KMS-11 (cell line): ENCODE measurements at regions not wholly inside any gene's neighbourhood (a gene's known extent, or its start where the extent isn't known, plus 50 kb on each side); places are given as distances from the start of the nearest gene placed in this dataset.

Source experiments
- H2AFZ ChIP-seq: fragments of 200-600 bp; sonication (generic); 2 replicates; pipeline ENCODE4 v1.6.1; 2016; ENCODE audit warnings: antibody characterized with exemption, mixed run types, low read depth
- H3K27ac ChIP-seq: fragments of 200-600 bp; sonication (generic); 2 replicates; pipeline ENCODE4 v1.6.1; 2016; ENCODE audit warnings: mild to moderate bottlenecking, mixed run types
- H3K27me3 ChIP-seq: fragments of 200-600 bp; sonication (generic); 2 replicates; pipeline ENCODE4 v1.6.1; 2017; ENCODE audit warnings: mild to moderate bottlenecking, low read depth, mixed run types, moderate library complexity; ENCODE audit not compliant: insufficient read depth
- H3K36me3 ChIP-seq: fragments of 200-600 bp; sonication (generic); 2 replicates; pipeline ENCODE4 v1.6.1; 2017; ENCODE audit warnings: mild to moderate bottlenecking, mixed run types; ENCODE audit not compliant: insufficient read depth
- H3K4me1 ChIP-seq: fragments of 200-600 bp; sonication (generic); 2 replicates; pipeline ENCODE4 v1.6.1; 2016; ENCODE audit warnings: mild to moderate bottlenecking, low read depth, mixed run types; ENCODE audit not compliant: poor library complexity, severe bottlenecking
- H3K4me2 ChIP-seq: fragments of 200-600 bp; sonication (generic); 2 replicates; pipeline ENCODE4 v1.7.0; 2016; ENCODE audit warnings: mild to moderate bottlenecking, mixed run types
- H3K4me3 ChIP-seq: fragments of 200-600 bp; sonication (generic); IDR thresholded peaks from 2 replicates; pipeline ENCODE4 v1.6.1; 2017; ENCODE audit warnings: low read depth, low read length, mixed read lengths; ENCODE audit not compliant: insufficient read depth
- H3K79me2 ChIP-seq: fragments of 200-600 bp; sonication (generic); 2 replicates; pipeline ENCODE4 v1.6.1; 2016; ENCODE audit warnings: low read depth, mixed run types; ENCODE audit not compliant: insufficient read depth
- H3K9ac ChIP-seq: fragments of 200-600 bp; sonication (generic); 2 replicates; pipeline ENCODE4 v1.6.1; 2016; ENCODE audit warnings: mild to moderate bottlenecking, mixed run types
- H4K20me1 ChIP-seq: fragments of 200-600 bp; sonication (generic); 2 replicates; pipeline ENCODE4 v1.6.1; 2016; ENCODE audit warnings: mild to moderate bottlenecking, mixed run types; ENCODE audit not compliant: insufficient read depth
- CTCF ChIP-seq: fragments of 200-600 bp; sonication (generic); conservative IDR thresholded peaks from 2 replicates; pipeline ENCODE4 v1.6.1; 2017; ENCODE audit warnings: low read depth, mild to moderate bottlenecking, antibody characterized with exemption, low read length, moderate library complexity, mixed read lengths

DNA sequence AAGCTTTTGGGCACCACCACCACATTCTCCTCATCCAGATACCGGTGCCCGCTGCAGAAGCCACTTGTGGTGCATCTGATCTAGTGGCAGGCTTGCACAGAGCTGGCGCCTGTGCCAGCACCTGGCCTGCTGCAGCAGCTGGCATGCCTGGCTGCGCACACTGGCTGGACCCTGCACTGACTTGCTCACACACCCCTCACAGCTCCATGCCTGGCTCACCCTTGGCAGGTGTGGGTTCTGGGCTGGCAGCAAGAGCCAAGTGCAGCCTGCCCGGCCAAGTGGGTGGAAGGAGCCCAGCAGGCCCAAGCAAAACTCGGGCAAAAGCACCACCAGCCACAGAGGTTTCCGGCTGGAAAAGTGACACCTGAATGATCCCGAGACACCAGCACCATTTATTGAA is 315.7 kb upstream of the RRP15 start:
- Histone ChIP-seq H3K79me2 (no peaks in the 10 kb centered on the region), H3K4me3 (no peak overlapping the region), H3K27me3 (no peaks in the 10 kb centered on the region), H2AFZ (no peak overlapping the region), H3K27ac (no peak overlapping the region), H4K20me1 (no peaks in the 10 kb centered on the region), H3K4me2 (no peak overlapping the region), H3K4me1 (no peaks in the 10 kb centered on the region), H3K9ac (no peak overlapping the region), H3K36me3 (no peaks in the 10 kb centered on the region)
- no peak for TF ChIP-seq CTCF

DNA sequence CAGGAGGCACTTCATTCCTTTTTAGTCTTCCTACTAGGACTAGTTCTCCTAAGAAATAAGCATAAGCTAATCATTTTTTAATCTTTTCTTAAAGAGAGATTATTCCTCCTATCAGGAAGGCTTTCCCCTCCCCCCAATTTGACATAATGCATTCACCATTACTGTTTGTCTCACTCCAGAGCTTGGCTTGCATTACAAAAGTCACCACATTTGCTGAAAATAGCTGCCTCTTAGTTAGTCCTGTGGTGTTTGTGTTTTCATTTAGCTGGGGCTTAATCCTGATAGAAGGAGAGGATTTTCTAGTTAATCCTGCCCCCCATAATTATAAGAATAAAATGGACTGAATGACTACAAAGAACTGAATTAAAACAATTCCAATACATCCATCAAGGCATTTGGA is 307.1 kb upstream of the RRP15 start:
- no peak for TF ChIP-seq CTCF
- H3K27ac ChIP-seq = no peak overlapping the region
- no peaks in the 10 kb centered on the region for H3K4me1 ChIP-seq
- no peak overlapping the region for H3K9ac ChIP-seq
- no peaks in the 10 kb centered on the region for H3K27me3 ChIP-seq
- H3K36me3 ChIP-seq = no peaks in the 10 kb centered on the region
- H3K4me3 ChIP-seq = no peak overlapping the region
- no peak overlapping the region for H3K4me2 ChIP-seq
- H4K20me1 ChIP-seq = no peaks in the 10 kb centered on the region
- no peak overlapping the region for H2AFZ ChIP-seq
- H3K79me2 ChIP-seq = no peaks in the 10 kb centered on the region

- Histone ChIP-seq H3K4me3 (no peak overlapping the region), H3K4me1 (no peaks in the 10 kb centered on the region), H4K20me1 (no peaks in the 10 kb centered on the region), H3K27me3 (no peaks in the 10 kb centered on the region), H3K36me3 (no peaks in the 10 kb centered on the region), H3K27ac (no peak overlapping the region), H2AFZ (no peak overlapping the region), H3K79me2 (no peaks in the 10 kb centered on the region), H3K9ac (no peak overlapping the region), H3K4me2 (no peak overlapping the region)
- no peak for TF ChIP-seq CTCF
Observed at GRCh38 chr1:217981430-217981829, 303.7 kb upstream of the RRP15 start.

GRCh38 chr1:217982331-217983050 is 302.6 kb upstream of the RRP15 start:
- H3K4me2 ChIP-seq = no peak overlapping the region
- no peaks in the 10 kb centered on the region for H3K36me3 ChIP-seq
- no peaks in the 10 kb centered on the region for H3K27me3 ChIP-seq
- TF ChIP-seq CTCF = no peak
- no peaks in the 10 kb centered on the region for H3K79me2 ChIP-seq
- no peak overlapping the region for H2AFZ ChIP-seq
- no peaks in the 10 kb centered on the region for H4K20me1 ChIP-seq
- H3K9ac ChIP-seq = no peak overlapping the region
- no peaks in the 10 kb centered on the region for H3K4me1 ChIP-seq
- H3K4me3 ChIP-seq = no peak overlapping the region
- no peak overlapping the region for H3K27ac ChIP-seq
